HG02763 (cell line): ENCODE measurements at regions not wholly inside any gene's neighbourhood (a gene's known extent, or its start where the extent isn't known, plus 50 kb on each side); places are given as distances from the start of the nearest gene placed in this dataset.

Experiments
- ATAC-seq: cut with Tn5 transposase; IDR thresholded peaks from one replicate; pipeline ENCODE4 v1.9.1; 2021; ENCODE audit warnings: mild to moderate bottlenecking, moderate library complexity; ENCODE audit not compliant: unreplicated experiment

- ATAC-seq = no peak
Measured at GRCh38 chr18:61989138-61989537, 96.3 kb upstream of the RNF152 start.

GRCh38 chr18:61988100-61988499 is 95.3 kb upstream of the RNF152 start:
- no peak for ATAC-seq

GRCh38 chr18:61985681-61986080 is 92.9 kb upstream of the RNF152 start:
- ATAC-seq = no peak

GRCh38 chr18:61984349-61984748 is 91.5 kb upstream of the RNF152 start:
- no peak for ATAC-seq

- no peak for ATAC-seq
Measured at GRCh38 chr18:61982475-61982874, 89.7 kb upstream of the RNF152 start.

- no peak for ATAC-seq
Measured at GRCh38 chr18:61980355-61980754, 87.5 kb upstream of the RNF152 start.

GRCh38 chr18:61975526-61976326 is 82.9 kb upstream of the RNF152 start:
- no peak for ATAC-seq

GRCh38 chr18:61973273-61974115 is 80.7 kb upstream of the RNF152 start:
- no peak for ATAC-seq

GRCh38 chr18:61972389-61973264 is 79.8 kb upstream of the RNF152 start:
- peak; percentile 71 for ATAC-seq

GRCh38 chr18:61967252-61967891 is 74.6 kb upstream of the RNF152 start:
- no peak for ATAC-seq

GRCh38 chr18:61965311-61965710 is 72.5 kb upstream of the RNF152 start:
- ATAC-seq = no peak

GRCh38 chr18:61964616-61965015 is 71.8 kb upstream of the RNF152 start:
- no peak for ATAC-seq

- ATAC-seq = no peak
Measured at GRCh38 chr18:61963705-61964104, 70.9 kb upstream of the RNF152 start.

GRCh38 chr18:61957801-61958516 is 65.2 kb upstream of the RNF152 start:
- no peak for ATAC-seq

GRCh38 chr18:61955644-61956043 is 62.8 kb upstream of the RNF152 start:
- no peak for ATAC-seq

- ATAC-seq = no peak
Measured at GRCh38 chr18:61954096-61954746, 61.4 kb upstream of the RNF152 start.

GRCh38 chr18:61953641-61954040 is 60.8 kb upstream of the RNF152 start:
- no peak for ATAC-seq

- no peak for ATAC-seq
Measured at GRCh38 chr18:61953161-61953560, 60.4 kb upstream of the RNF152 start.

GRCh38 chr18:61951396-61951795 is 58.6 kb upstream of the RNF152 start:
- no peak for ATAC-seq
